ENCODE measurements at regions not wholly inside any gene's neighbourhood (a gene's known extent, or its start where the extent isn't known, plus 50 kb on each side); places are given as distances from the start of the nearest gene placed in this dataset.

DNA sequence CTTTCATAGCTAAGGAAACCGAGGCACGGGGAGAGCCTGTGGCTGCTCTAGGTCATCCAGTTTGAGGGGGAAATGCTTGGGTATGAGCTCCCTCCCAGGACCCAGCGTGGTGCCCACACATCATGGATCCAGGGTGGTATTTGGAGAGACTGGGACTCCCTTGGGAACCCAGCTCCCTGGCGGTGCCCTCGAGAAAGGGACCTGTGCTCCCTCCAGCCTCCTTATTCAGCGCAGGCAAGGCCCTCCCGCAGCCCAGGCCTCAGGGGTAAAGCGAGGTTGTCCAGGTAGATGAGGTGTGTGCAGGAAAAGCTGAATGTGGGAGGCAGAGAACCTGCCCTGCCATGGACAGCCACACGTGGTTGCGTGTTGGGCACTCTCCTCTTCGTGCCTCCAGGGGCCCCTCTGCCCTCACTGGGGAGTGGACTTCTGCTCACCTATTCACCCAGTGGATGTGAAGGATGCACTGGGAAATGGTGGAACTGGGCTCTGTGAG, 53.8 kb upstream of the GPR78 start:
- DNase-seq, result no peak

DNA sequence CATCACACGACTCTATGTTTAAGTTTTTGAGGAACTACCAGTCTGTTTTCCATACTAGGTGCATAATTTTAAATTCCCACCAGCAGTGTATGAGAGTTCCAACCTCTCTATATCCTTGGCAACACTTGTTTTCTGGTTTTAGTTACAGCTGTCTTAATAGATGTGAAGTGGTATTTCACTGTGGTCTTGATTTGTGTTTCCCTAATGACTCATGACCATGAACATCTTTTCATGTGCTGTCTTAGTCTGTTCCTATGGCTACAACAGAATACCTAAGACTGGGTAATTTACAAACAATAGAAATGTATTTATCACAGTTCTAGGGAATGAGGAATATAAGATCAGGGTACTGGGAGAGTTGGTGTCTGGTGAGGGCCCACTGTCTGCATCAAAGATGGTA, 51.5 kb upstream of the GPR78 start:
- DNase-seq, result peak; percentile 90
